Epidermal melanocyte (primary cell): ENCODE measurements at regions not wholly inside any gene's neighbourhood (a gene's known extent, or its start where the extent isn't known, plus 50 kb on each side); places are given as distances from the start of the nearest gene placed in this dataset.

Experiments used
- DNase-seq: peaks from one replicate; pipeline ENCODE4 v3.0.0; 2011; ENCODE audit warnings: low spot score; ENCODE audit not compliant: insufficient read length

DNA sequence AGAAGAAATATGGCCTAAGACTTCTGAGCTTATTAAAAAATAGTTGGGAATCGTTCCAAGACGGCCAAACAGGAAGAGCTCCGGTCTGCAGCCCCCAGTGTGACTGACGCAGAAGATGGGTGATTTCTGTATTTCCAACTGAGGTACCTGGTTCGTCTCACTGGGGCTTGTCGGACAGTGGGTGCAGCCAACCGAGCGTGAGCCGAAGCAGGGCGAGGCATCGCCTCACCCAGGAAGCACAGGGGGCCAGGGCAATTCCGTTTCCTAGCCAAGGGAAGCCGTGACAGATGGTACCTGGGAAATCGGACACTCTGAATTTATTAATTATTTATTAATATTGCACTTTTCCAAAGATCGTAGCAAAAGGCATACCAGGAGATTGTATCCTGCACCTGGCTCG, 857.8 kb downstream of the C12orf50 start:
- no peak for DNase-seq

DNA sequence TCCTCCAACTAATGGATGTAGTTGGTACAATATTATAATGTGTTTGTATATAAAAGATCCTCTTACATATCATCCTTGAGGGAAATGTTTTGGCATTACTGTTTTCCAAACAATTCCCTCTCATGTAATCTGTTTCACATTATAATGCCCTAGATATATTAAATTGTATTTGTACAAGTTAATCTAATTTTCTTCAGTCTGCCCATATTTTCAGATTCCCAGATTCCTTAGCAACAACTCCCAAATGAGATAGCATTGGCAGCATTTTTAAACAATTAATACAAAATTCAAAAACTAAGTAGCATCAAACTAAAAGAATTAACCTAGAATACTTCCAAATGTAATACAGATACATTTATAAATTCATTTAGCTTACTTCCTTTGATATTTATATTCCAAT, 860.2 kb downstream of the C12orf50 start:
- no peak for DNase-seq

DNA sequence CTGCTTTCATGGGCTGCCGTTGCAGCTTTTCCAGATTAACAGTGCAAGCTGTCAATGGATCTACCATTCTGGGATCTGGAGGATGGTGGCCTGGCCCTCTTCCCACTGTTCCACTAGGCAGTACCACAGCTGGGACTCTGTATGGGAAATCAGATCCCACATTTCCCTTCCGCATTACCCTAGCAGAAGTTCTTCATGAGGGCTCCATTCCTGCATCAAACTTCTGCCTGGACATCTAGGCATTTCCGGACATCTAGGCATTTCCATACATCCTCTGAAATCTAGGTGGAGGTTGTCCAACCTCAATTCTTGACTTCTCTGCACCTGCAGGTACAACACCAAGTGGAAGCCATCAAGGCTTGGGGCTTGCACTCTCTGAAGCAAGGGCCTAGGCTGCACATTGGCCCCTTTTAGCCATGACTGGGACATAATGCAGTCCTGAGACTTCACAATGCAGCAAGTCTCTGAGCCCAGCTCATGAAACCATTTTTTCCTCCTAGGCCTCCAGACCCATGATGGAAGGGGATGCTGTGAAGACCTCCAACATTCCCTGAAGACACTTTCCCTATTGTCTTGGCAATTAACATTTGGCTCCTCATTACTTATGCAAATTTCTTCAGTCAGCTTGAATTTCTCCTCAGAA, 863.3 kb downstream of the C12orf50 start:
- DNase-seq = no peak

DNA sequence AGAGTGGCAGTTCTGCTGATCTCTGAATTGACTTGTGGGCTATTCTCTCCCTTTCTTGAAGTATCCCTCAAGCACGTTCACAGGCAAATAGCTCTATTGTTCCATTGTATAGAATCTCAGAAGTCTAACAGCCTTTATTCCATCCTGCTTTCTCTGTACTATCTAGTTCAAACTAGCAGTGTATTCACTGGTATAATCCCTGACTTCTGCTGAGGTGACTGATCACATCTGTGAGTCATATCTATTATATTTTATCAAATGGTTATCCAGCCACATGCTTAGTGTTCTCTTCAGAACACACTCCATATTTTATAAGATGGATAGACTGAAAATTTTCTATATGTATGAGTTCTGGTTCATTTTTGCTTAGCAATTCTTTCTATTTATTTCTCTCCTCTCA, 866.1 kb downstream of the C12orf50 start:
- DNase-seq = no peak

DNA sequence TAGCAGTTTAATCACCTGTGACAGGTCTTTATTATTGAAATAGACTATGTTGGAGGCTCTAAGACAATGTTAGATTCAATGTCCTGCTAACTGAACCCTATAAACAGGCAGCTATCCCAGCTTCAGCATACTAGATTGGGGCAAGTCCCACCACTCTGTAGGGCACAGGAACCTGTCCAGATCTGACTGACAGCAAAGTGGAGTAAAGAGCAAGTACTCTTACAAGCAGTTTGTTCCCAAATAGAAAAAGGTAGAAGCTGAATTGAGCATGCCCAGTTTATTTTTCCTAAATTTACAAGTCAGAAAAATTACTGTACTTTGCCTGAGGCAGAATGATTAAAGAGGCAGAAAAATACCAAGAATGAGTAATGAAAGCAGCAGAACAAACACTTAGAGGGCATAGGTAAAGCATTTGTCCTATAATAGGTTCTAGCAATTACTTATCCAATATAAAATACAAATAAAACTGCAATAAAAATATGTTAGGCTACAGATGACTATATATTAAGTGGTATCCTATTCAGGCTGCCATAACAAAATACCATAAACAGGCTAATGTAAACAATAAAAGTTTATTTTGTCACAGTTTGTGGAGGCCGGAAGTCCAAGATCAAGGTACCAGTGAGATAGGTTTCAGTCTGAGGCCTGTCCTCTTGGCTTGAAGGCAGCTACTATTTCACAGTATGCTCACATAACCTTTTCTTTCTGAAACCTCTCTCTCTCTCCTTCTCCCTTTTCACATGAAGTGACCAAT, 868.2 kb downstream of the C12orf50 start:
- no peak for DNase-seq

DNA sequence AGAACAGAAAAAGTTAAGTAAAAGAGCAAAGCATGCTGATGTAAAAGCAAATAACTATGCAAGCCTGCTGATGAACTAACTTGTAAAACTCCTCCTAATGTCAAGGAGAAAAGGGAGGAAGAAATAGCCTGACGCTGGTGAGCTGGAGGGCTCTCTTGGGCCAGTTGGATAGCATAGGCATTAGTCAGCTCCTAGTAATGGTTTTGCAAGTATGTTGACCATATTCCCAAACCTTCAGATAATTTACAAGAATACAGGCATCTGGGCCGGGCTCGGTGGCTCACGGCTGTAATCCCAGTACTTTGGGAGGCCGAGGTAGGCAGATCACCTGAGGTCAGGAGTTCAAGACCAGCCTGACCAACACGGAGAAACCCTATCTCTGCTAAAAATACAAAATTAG, 871.4 kb downstream of the C12orf50 start:
- DNase-seq = peak; percentile 26

DNA sequence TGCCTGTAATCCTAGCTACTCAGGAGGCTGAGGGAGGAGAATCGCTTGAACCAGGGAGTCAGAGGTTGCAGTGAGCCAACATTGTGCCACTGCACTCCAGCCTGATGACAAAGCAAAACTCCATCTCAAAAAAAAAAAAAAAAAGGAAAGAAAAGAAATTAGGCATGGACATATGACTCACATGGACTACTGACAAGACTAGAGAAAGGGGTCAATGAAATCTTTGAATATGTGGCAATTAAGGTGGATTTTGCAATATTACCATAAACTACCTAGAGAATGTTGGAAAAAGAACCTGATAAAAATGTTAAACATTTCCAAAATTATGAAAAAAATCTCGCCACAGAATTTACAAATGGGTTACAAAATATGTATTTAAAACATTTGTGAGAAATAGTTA, 873.6 kb downstream of the C12orf50 start:
- no peak for DNase-seq

DNA sequence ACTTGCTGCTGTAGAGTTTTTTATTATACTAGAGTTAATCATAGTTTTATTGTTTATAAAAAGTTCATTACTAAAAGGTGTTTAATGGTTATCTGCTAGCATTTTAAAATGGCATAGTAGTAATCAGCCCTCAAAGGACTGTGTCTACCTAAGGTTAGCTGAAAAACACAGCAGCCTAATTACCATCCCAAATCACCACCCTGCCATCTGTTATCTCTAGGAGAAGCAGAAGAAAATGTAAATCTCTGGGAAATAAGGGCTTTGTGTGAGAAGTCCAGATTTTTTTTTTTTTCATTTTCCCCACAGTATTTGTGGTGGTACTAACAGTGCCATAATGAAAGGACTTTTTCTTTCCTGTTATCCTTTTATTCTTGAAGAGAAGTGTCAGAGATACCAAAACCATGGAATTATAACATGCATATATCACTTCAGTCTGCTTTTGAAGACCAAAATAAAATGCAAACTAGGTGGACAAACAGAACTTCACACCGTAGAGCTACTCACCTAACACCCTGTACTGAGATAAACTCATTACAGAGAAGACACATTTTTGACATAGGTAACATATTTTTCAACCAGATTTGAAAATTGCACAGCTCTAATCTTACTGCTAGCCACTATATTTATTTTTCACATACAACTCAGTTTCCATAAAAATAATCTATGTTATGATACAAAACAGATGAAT, 876.2 kb downstream of the C12orf50 start:
- no peak for DNase-seq

DNA sequence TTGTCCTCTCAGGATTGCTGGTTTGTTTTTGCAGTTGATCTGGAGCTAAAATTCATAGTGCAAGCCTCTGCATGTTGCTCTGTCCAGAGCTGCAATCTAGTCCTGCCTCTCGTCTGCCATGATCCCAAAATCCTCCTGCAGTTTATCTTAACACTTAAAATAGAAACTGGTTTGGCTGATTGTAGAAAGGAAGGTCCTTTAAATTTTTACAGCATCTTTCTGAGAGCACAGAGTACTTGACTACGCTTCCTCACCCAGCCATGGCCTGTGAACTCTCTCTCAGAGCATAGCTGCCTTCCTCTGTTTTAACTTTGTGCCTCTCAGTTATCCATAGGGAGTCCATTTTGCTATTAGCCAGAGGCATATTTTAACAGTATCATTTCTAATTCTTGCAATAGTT, 877.1 kb downstream of the C12orf50 start:
- no peak for DNase-seq

DNA sequence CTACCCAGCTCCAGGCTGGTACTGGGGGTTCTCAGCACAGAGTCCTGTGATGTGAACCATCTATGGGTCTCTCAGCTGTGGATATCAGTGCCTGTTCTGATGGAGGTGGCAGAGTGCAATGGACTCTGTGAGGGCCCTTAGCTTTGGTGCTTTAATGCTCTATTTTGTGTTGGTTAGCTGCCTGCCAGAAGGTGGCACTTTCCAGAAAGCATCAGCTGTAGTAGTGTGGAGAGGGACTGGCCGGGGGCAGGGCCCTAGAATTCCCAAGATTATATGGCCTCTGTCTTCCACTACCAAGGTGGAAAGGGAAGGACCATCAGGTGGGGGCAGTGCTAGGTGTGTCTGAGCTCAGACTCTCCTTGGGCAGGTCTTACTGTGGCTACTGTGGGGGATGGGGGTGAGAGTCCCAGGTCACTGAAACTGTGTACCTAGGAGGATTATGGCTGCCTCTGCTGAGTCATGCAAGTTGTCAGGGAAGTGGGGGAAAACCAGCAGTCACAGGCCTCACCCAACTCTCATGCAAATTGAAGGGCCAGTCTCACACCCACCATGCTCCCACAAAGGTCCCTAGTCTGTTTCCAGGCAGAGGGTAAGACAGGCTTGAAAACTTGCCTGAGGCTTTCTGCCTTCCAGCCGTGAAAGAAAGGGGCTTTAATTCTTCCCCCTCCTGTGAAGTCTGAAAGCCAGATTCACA, 878.1 kb downstream of the C12orf50 start:
- DNase-seq = no peak

DNA sequence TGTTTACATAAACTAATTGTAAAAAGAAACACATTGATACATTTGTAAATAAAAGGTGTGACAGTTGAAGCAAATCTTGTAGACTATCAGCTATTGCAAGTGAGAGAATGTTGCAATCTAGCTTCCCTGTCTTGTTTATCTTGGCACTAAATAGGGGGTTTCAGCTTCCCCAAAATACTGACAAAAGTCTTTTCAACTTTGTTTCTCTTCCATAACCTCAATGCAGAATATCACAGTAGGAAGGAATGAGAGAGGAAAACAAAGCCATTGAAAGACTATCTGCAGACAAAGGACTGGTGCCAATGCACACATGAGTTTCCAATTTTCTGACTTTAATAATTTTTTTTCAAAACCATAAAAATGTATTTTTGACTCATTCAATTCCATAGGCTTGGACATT, 886.2 kb upstream of the MGAT4C start:
- no peak for DNase-seq

DNA sequence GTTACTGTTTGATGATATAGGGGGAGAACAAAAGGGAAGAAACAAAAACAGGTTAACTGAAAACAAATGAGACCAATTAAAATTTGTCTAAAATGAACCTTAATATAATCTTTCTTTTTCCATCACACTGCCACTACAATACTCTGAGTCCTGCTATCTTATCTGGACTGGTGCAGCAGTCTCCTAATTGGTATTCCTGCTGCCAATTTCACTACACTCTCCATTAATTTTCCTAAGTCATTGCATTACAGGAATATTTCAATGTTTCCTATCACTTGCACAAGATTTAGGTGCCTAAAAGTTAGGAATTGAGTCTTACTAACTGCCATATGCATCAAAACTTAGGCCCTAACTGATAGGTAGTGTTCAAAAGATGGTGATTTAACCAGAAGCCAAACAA, 884.9 kb upstream of the MGAT4C start:
- no peak for DNase-seq

DNA sequence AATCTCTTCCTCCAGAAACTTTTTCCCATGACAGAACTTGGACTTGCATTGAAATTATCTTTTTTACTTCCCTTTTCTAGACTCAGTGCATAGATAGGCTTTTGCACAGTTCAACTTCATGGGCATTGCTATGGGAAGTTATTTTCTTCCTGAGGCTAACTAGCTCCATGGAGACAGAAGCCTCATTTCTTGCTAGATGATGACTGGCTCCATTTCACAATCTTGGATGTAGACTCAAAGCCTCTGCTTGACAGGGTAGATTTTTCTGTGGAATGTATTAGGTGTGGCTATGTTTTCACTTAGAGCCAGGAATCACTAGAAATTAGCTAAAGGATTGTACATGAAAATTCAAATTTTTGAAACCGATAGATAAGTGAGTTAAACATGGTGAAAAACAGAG, 884.1 kb upstream of the MGAT4C start:
- no peak for DNase-seq

DNA sequence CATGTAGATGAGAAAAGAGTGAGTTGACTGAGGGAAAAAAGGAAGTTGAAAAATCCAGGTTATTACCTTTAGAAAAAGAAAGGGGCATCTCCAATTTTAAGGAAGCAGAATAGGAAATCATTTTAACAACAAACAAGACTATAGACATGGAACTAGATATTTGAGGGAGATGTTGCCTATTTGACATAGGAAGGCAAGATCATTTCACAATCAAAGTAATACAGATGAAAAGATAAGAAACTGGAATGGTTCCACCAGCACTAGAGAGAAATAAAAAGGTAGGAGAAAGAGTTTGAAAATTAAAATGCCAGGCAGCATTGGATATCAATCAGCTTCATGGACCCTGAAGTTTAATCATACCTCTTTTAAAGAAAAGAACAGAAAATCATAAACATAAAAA, 881.0 kb upstream of the MGAT4C start:
- DNase-seq = no peak

DNA sequence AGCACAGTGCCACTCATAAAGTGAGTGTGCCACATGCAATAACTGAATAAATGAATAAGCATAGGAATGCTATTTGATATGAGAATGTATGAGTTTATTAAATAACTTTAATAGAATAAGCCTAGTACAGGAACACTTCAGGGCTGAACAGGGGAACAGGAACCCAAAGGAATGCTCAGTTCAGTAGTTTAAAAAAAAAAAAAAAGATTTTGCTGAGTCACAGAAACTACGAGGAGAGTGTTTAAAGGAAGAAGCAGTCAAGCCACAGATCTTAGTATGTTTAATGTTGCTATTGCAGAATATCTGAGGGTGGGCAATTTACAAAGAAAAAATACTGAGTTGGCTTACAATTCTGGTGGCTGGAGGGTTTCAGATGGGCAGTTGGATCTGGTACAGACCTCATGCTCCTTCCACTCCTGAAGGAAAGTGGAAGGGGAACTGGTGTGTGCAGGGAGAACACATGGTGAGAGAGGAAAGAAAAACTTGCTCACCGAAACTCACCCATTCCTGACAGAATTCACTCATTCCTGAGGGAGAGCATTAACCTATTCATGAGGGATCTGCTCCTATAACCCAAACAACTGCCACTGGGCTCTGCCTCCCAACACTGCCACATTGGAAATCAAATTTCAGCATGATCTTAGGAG, 880.3 kb upstream of the MGAT4C start:
- no peak for DNase-seq

DNA sequence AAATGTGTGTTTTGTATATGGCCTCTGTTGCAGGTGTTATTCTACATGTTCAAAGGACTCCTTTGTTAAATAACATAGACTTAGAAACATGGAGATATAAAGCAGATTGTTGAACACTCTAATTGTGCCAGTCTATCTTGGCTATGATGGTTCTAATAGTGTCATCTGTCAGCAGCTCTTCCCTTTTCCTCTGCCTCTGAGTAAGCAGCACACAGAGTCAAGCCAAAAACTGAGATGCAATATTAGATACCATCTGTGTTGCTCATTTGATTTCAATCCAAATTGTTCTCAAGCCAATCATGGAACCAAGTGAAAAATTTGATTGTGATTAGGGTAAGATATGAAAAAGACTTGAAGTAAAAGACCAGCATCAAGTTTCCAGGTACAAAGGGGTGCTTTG, 871.1 kb upstream of the MGAT4C start:
- no peak for DNase-seq

DNA sequence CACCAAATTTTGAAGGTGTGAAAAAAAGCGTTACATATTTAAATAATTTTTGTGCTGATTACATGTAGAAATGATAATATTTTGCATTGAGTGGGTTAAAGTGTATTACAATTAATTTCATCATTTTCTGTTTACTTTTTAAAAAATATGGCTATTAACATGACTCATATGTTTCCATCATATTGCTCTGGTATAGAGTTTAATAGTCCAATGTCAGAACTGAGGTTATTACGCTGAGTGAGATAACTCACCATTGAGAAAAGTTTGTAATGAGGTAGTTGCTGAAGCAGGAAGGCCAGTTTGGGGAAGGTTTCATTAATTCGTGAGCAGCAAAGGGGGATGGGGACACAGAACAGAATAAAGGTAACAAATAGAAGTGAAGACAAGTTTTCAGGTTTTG, 865.7 kb upstream of the MGAT4C start:
- no peak for DNase-seq

DNA sequence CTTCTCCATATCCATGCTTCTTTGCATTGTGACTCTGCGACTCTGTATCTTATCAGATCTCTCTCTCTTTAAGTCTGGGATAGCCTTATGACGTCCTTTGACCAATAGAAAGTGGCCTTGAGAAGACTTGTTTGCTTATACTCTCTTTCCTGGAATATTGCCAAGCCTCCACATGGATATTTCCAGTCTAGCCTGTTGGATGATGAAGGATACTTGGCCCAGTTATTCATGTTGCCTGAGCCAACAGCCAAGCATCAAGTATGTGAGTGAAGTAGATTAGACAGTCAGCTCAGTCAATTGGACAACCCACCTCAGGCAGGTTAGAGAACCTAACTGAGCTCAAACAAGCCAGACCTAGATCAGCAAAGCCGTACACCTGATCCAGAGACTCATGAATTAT, 864.2 kb upstream of the MGAT4C start:
- DNase-seq = no peak

DNA sequence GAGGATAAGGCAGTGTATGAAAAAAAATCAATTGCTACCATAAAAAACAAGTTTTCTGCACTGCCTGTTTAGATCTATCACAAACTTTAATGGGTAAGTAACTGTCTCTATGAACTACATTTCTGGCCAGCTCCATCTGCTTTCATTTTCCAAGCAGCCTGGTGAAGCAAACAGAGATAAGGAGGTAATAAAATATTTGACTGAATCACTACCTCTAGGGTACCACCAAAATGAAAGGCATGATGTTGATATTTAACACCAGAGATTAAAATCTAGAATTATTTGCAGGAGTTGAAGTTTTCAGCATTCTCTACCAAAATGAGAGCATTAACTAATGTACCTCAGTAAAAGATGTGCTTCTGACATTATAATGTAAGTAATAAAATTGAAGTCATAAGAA, 863.5 kb upstream of the MGAT4C start:
- DNase-seq = no peak

DNA sequence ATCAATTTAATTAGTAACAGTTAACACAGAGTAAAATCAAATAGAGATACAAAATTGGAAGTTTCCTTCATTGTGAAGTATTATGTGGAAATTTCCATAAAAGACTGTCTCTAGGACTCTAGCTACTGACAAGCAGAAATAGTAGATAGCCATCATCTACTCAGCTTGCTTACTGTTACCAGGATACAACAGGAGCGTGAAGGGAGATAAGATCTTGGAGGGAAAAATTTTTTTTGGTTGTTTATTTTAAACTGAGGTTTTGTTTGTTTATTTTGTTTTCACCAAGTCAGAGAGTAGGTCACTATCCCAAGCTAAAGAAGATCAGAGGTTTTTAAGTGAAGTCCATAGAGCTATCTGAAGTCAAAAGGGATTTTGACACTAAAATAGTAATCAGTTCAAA, 861.3 kb upstream of the MGAT4C start:
- no peak for DNase-seq

DNA sequence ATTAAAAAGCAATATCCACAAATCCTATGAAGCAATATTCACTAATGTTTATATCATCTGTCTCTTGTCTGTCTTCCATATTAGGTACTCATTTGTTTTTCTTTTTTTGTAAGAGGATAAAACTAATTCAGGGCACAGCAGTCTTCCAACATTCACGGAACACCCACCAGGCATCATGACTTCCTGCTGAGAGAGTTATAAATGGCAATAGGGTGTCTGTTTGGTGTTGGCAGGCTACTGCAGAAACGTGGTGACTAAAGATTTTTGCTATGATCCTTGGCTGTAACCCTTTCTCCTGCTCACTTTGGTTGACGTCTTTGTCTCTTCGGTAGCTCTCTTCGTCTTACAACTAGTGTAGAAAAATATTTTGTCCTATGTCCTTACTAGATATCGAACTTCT, 860.6 kb upstream of the MGAT4C start:
- DNase-seq = no peak
